Subcutaneous abdominal adipose tissue (tissue), 5 donors: ENCODE measurements at regions not wholly inside any gene's neighbourhood (a gene's known extent, or its start where the extent isn't known, plus 50 kb on each side); places are given as distances from the start of the nearest gene placed in this dataset.
"Not testable (repeated sequence)": the region's sequence is repeated elsewhere in the genome, so short reads cannot be mapped to it uniquely, and the experiment has no call there.

Experiments used
- H3K27ac ChIP-seq: one replicate; pipeline ENCODE4 v1.7.0; 2013; ENCODE audit warnings: low read depth, mild to moderate bottlenecking, inconsistent platforms, low read length, moderate library complexity
- H3K27me3 ChIP-seq, 5 donors: one replicate each; pipeline ENCODE4 v1.7.0; 2013; ENCODE audit warnings: low read length in 5 of 5, inconsistent platforms in 1 of 5; ENCODE audit not compliant: control insufficient read depth in 5 of 5, insufficient read depth in 4 of 5
- H3K36me3 ChIP-seq, 5 donors: one replicate each; pipeline ENCODE4 v1.7.0; 2013; ENCODE audit warnings: low read length in 5 of 5; ENCODE audit not compliant: control insufficient read depth in 5 of 5, insufficient read depth in 5 of 5
- H3K4me1 ChIP-seq, 5 donors: one replicate each; pipeline ENCODE4 v1.7.0; 2013; ENCODE audit warnings: low read length in 5 of 5, mild to moderate bottlenecking in 3 of 5, moderate library complexity in 1 of 5; ENCODE audit not compliant: control insufficient read depth in 5 of 5, insufficient read depth in 5 of 5
- H3K4me3 ChIP-seq, 5 donors: one replicate each; pipeline ENCODE4 v1.7.0; 2013; ENCODE audit warnings: low read length in 5 of 5, low read depth in 1 of 5
- H3K9ac ChIP-seq, 5 donors: one replicate each; pipeline ENCODE4 v1.7.0; 2013; ENCODE audit warnings: low read length in 5 of 5, mild to moderate bottlenecking in 4 of 5, moderate library complexity in 3 of 5
- H3K9me3 ChIP-seq, 5 donors: one replicate each; pipeline ENCODE4 v1.7.0; 2013; ENCODE audit warnings: low read length in 5 of 5; ENCODE audit not compliant: control insufficient read depth in 5 of 5
- donor health status: healthy.
- donor health status: healthy.
- donor health status: healthy.
- donor health status: healthy.
- donor health status: healthy.

DNA sequence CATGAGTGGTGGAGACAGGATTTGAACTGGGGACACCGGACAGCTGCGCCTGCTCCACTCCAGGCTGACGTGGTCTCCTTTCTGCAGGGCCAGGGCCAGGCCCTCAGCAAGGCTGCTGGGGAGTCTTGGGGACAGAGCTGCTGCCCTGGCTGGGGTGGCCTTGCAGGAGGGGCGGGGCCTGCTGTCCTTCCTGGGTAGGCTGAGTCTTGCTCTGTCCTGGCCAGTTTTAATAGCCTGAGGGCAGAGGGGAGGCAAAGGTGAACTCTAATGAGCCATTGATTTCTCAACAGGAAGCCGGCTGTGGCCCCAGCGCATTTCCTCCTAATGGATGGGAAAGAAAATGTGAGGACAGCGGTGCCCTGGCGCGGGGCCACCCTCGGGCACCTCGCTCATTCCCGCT, 428.4 kb upstream of the SULF2 start:
- not testable (repeated sequence) for H3K27ac ChIP-seq, H3K9me3 ChIP-seq, H3K36me3 ChIP-seq, H3K9ac ChIP-seq, H3K4me3 ChIP-seq
- Histone ChIP-seq H3K4me1 (peaks cover 0 to 34% (median 5%) of the 10 kb centered on the region in 5 donors), H3K27me3 (peaks cover 0 to 13% (median 7%) of the 10 kb centered on the region in 5 donors)

DNA sequence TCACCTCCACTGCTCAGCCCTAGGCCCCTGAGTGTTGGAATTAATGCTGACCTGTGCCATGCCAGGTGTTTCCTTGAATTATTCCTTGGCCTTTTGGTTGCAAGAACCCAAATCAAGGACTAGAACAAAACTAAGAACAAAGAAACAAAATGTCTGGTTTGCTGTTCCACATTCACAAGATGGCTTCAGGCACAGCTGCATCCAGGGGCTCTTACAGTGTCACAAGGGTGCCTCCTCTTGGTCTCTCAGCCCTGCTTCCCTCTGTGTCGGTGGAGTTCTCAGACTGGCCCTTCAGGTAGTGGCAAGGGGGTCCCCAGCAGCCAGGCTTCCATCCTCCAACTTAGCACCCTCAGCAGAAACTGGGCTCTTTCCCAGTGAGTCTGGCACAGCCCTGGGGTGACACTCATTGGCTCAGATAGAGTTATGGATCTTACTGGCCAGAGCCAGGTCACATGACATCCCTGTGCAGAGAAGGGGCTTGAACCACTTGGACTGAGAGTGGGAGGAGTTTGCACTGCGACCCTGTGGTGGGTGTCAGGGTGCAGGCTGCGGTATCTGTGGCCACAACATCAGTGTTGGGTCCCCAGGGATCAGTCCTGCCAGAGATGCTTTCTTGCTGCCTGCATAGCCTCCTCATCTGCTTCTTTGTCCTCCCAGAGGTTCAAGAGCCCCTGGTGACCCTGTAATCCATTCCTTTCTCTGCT, 427.7 kb upstream of the SULF2 start:
- H3K9me3 ChIP-seq: no peaks in the 10 kb centered on the region
- peaks cover 0 to 13% (median 7%) of the 10 kb centered on the region in 5 donors for H3K27me3 ChIP-seq
- H3K36me3 ChIP-seq: no peaks in the 10 kb centered on the region
- no peak overlapping the region for H3K27ac ChIP-seq
- peaks cover 0 to 36% (median 5%) of the 10 kb centered on the region in 5 donors for H3K4me1 ChIP-seq
- no peak overlapping the region for H3K4me3 ChIP-seq
- H3K9ac ChIP-seq: no peak overlapping the region

DNA sequence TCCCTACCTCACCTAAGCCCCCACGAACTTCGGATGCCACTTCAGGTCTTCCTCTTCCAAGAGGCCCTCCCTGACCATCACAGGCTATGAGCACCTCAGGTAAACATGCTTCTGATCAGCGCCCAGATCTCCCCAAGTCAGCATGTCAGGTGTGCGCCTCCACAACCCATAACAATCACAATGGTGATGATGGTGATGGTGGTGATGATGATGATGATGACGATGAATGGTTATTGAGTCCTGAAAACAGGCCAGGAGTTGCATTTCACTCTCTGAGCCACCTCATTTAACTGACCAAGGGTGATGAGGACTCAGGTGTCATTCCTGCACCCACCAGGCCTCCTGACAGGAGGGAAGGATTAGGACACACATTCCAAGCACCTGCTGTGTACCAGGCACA, 426.6 kb upstream of the SULF2 start:
- Histone ChIP-seq H3K4me3 (no peak overlapping the region), H3K4me1 (peaks cover 0 to 36% (median 5%) of the 10 kb centered on the region in 5 donors), H3K9me3 (no peaks in the 10 kb centered on the region), H3K9ac (no peak overlapping the region), H3K27ac (no peak overlapping the region), H3K36me3 (no peaks in the 10 kb centered on the region), H3K27me3 (peaks cover 0 to 13% (median 3%) of the 10 kb centered on the region in 5 donors)

DNA sequence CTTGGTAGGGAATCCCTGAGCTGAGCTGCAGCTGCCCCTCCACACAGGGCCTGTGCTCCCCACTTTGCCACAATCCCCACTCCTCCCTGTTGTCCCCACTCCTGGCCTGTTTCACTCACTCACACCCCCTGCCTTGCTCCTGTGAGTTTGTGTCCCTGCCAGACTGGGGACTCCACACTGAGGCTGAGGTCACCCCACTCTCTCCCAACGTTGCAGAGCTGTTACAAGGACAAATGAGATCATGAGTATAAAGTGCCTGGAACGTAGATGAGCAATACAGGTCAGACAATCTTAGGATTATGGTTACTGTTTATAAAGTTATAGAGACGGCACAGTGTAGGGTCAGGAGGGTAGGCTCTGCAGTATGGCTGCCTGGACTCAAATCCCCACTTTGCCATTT, 426.0 kb upstream of the SULF2 start:
- Histone ChIP-seq H3K36me3 (no peaks in the 10 kb centered on the region), H3K27me3 (peaks cover 0 to 13% (median 3%) of the 10 kb centered on the region in 5 donors), H3K9me3 (no peaks in the 10 kb centered on the region), H3K4me1 (peaks cover 0 to 36% (median 5%) of the 10 kb centered on the region in 5 donors), H3K9ac (no peak overlapping the region), H3K4me3 (no peak overlapping the region), H3K27ac (no peak overlapping the region)

DNA sequence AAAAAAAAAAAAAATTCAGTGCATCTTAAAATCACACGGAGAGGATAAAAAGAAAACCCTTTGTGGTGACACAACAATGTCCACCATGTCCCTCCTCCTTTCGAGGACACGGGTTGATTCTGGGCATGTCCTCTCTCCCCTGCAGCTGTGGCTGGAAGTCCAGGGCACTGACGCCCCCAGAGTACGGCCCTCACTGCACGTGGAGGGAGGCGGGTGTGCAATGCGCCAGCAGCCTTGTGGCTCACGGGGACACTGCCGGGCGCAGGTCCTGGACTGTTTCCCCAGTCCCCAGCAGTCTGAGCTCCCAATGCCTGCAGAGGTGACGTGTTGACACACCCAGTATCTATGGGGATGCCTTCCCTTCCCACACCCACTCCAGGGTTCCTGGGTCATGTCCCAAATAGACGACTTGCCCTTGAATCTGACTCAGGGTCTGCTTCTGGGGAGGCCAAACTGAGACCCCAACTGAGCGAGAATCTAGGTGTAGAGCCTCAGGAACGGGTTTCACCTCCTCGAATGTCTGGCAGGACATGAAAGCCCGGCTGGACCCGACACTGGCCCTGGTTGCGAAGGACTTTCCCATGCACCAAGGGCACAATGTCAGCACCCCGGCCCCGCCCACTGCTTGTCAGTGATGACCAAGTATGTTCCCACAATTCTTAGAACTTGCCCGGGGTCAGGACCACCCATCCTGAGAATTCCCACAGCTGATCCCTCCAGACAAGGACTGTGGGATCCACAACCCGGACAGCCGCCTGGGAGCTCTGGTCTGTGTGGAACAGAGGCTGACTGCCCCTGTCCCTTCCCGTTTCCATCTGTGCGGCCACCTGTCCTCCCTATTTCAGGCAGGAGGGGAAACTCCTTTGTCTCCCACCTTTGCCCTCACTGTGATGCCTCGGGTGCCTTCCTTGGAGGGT, 425.1 kb upstream of the SULF2 start:
- Histone ChIP-seq H3K36me3 (no peaks in the 10 kb centered on the region), H3K4me3 (no peak overlapping the region), H3K9me3 (no peaks in the 10 kb centered on the region), H3K27ac (no peak overlapping the region), H3K9ac (no peak overlapping the region), H3K27me3 (peaks cover 0 to 10% (median 3%) of the 10 kb centered on the region in 5 donors), H3K4me1 (peaks cover 0 to 32% (median 5%) of the 10 kb centered on the region in 5 donors)

DNA sequence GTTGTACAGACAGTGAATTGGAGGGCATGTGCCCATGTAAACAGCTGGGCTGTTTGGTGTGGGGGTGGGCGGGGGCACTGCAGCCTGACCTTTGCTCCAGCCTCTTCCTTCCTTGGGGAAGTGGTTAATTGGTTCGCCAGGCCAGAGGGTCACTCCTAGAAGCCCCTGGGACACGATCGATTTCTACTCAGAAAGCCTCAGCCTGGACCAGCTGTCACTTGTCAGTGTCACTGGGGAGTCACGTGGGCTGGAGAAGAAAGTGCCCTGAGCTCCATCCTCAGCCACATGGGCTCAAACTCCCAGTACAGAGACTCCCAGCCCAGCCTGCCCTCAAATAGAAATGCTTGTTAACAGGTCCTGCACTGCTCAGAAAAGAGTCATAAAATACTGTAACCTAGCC, 423.8 kb upstream of the SULF2 start:
- Histone ChIP-seq H3K9me3 (no peaks in the 10 kb centered on the region), H3K4me1 (peaks cover 0 to 22% (median 5%) of the 10 kb centered on the region in 5 donors), H3K36me3 (no peaks in the 10 kb centered on the region), H3K9ac (no peak overlapping the region), H3K27me3 (peaks cover 0 to 5% (median 0%) of the 10 kb centered on the region in 5 donors), H3K4me3 (no peak overlapping the region), H3K27ac (no peak overlapping the region)

DNA sequence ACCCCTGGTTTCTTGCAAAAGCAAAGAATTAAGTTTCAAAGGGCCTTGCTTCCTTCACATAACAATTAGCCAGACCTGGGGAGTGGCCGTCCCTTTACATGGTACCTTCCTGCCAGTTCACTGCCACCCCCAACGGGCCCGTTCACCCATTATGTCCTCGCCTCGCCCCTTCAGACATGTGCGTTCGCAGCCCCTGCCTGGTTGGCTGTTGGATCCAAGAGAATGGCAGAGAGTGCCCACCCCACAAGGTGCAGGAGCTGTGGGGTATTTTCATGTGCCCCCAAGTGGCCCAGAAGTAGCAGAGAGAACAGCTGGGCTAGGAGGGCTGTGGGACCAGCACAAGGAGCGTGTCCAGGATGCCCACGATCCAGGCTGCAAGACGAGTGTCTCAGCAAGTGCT, 422.9 kb upstream of the SULF2 start:
- Histone ChIP-seq H3K9ac (no peak overlapping the region), H3K4me1 (peaks cover 0 to 17% (median 3%) of the 10 kb centered on the region in 5 donors), H3K4me3 (no peak overlapping the region), H3K36me3 (no peaks in the 10 kb centered on the region), H3K27me3 (peaks cover 0 to 5% (median 0%) of the 10 kb centered on the region in 5 donors), H3K27ac (no peak overlapping the region), H3K9me3 (no peaks in the 10 kb centered on the region)

DNA sequence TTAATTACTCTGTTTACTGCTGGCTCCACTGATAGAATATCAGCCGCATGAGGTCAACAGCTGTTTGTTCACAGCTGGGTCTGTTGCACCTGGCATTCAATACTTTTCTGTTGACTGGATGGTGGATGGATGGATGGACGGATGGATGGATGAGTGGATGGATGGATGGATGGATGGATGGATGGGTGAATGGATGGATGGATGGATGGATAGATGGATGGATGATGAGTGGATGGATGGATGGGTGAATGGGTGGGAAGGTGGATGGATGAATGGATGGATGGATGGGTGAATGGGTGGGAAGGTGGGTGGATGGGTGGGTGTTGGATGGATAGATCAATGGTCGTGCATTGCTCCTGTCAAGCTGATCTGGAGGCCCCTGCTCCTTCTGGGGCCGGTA, 422.2 kb upstream of the SULF2 start:
- no peak overlapping the region for H3K9ac ChIP-seq
- H3K4me3 ChIP-seq: no peak overlapping the region
- H3K4me1 ChIP-seq: peaks cover 0 to 11% (median 0%) of the 10 kb centered on the region in 5 donors
- peaks cover 0 to 5% (median 0%) of the 10 kb centered on the region in 5 donors for H3K27me3 ChIP-seq
- no peaks in the 10 kb centered on the region for H3K36me3 ChIP-seq
- H3K27ac ChIP-seq: no peak overlapping the region
- no peaks in the 10 kb centered on the region for H3K9me3 ChIP-seq

DNA sequence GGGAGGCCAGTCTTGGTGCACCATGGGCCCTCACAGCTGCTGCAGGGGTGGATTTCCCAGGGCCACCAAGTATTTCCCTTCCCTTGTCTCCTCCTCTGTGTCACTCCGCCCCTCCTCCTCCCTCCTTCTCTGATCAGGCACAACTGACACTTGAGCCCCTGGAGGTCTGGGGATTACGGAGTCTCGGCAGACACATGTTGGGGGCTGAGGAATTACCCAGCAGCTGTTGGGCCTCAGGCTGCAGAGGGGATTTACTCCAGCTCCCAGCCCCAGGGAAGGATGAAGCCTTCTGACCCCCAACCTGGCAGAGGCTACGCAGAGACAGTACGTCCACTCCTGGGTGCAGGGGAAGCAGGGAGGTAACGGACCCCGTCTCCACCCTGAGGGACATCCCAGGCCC, 420.5 kb upstream of the SULF2 start:
- Histone ChIP-seq H3K27ac (no peak overlapping the region), H3K9me3 (no peaks in the 10 kb centered on the region), H3K36me3 (no peaks in the 10 kb centered on the region), H3K27me3 (peaks cover 0 to 10% (median 5%) of the 10 kb centered on the region in 5 donors), H3K4me3 (no peak overlapping the region), H3K9ac (no peak overlapping the region), H3K4me1 (peaks cover 0 to 8% (median 0%) of the 10 kb centered on the region in 5 donors)

DNA sequence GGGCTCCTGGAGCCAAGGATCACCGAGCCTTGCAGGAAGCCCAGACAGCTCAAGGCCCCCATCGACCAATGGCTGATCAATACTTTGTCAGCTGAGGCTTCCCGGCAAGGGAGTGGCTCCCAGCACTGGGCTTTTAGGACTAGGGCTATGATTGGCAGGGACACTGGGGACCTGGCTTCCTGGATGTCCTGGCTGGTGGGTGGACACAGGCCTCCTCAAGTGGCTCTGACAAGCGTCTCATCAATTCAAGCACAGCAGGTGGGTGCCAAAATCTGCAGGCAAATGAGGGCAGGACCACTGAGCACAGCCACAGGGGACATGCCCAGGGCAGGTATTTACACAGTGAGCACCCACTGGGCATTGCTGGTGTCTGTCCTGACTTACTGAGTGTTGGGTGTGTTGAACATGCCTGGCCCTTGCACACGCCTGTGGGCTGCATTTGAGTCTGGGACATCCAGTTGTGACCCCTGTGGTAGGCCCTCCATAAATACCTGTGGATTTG, 420.1 kb upstream of the SULF2 start:
- no peak overlapping the region for H3K27ac ChIP-seq
- no peak overlapping the region for H3K4me3 ChIP-seq

More for the DNA sequence above, 420.1 kb upstream of the SULF2 start:
- no peak overlapping the region for H3K9ac ChIP-seq
- no peaks in the 10 kb centered on the region for H3K36me3 ChIP-seq
- peaks cover 0 to 8% (median 0%) of the 10 kb centered on the region in 5 donors for H3K4me1 ChIP-seq
- no peaks in the 10 kb centered on the region for H3K9me3 ChIP-seq
- H3K27me3 ChIP-seq: peaks cover 0 to 11% (median 6%) of the 10 kb centered on the region in 5 donors
